Right lobe of liver (tissue), 4 donors: ENCODE measurements at regions not wholly inside any gene's neighbourhood (a gene's known extent, or its start where the extent isn't known, plus 50 kb on each side); places are given as distances from the start of the nearest gene placed in this dataset.

Experiments used
- POLR2A ChIP-seq: fragments of 450-650 bp; IDR thresholded peaks from one replicate; pipeline ENCODE4 v1.6.1; 2017; ENCODE audit warnings: antibody characterized with exemption, mild to moderate bottlenecking
- TF ChIP-seq, protein P1 (sequence below), 4 donors: fragments of 200-600 bp in 3 of 4; fragments of 450-650 bp in 1 of 4; IDR thresholded peaks; one replicate each; pipeline versions ENCODE4 v1.5.1 to v1.8.0; 2016 to 2022; ENCODE audit warnings: antibody characterized with exemption in 4 of 4, mild to moderate bottlenecking in 2 of 4
- donor health status: DM: no; HTN: no; CAD: no.
- donor health status: DM: no; HTN: no; CAD: no.
- donor health status: DM: no; HTN: yes; CAD: no.

DNA sequence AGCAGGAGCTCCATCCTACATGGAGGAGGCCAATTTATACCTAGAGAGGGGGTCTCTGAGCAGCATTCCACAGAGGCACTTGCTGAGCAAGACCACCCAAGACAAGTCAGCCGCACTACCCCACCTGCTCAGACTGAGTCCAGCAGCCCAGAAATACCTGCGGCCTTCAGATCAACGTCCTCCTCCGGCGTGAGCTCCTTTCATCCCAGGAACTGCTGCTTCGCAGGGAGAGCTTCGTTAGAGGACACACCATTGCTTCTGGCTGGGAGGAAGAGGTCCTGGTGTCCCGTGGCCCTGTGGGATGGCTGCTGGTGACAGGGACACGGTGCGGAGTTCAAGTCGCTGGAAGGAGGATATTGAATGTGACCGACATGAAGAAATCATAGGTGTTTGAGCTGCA is 216.9 kb upstream of the PPP2R2D start:
- TF ChIP-seq, protein P1, sequence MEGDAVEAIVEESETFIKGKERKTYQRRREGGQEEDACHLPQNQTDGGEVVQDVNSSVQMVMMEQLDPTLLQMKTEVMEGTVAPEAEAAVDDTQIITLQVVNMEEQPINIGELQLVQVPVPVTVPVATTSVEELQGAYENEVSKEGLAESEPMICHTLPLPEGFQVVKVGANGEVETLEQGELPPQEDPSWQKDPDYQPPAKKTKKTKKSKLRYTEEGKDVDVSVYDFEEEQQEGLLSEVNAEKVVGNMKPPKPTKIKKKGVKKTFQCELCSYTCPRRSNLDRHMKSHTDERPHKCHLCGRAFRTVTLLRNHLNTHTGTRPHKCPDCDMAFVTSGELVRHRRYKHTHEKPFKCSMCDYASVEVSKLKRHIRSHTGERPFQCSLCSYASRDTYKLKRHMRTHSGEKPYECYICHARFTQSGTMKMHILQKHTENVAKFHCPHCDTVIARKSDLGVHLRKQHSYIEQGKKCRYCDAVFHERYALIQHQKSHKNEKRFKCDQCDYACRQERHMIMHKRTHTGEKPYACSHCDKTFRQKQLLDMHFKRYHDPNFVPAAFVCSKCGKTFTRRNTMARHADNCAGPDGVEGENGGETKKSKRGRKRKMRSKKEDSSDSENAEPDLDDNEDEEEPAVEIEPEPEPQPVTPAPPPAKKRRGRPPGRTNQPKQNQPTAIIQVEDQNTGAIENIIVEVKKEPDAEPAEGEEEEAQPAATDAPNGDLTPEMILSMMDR (IDR thresholded peaks at IDR 0.05) = no peak
- TF ChIP-seq POLR2A = no peak
